NOMO-1 treated with dmso at 0.1 percent for 144 hours (cell line): ENCODE measurements at regions not wholly inside any gene's neighbourhood (a gene's known extent, or its start where the extent isn't known, plus 50 kb on each side); places are given as distances from the start of the nearest gene placed in this dataset.
A peak's percentile ranks its signal among the peaks of the same experiment; 100 is the strongest.
"Not testable (repeated sequence)": the region's sequence is repeated elsewhere in the genome, so short reads cannot be mapped to it uniquely, and the experiment has no call there.

Source experiments
- DNase-seq: peaks from one replicate; lab custom pipeline; 2025; ENCODE audit not compliant: unreplicated experiment; lab: John Stamatoyannopoulos, UW

- no peak for DNase-seq
These were observed 623.5 kb upstream of the DDX18 start for GRCh38 chr2:117190856-117191559.

GRCh38 chr2:117195381-117195780, 619.1 kb upstream of the DDX18 start:
- DNase-seq: no peak

GRCh38 chr2:117199511-117199910, 615.0 kb upstream of the DDX18 start:
- DNase-seq: no peak

GRCh38 chr2:117212562-117212961, 601.9 kb upstream of the DDX18 start:
- DNase-seq: no peak

GRCh38 chr2:117217145-117217544, 597.3 kb upstream of the DDX18 start:
- no peak for DNase-seq

GRCh38 chr2:117222809-117223208, 591.7 kb upstream of the DDX18 start:
- no peak for DNase-seq

- peak; percentile 32 for DNase-seq
These were observed 582.2 kb upstream of the DDX18 start for GRCh38 chr2:117232305-117232704.

- DNase-seq: no peak
These were observed 557.1 kb upstream of the DDX18 start for GRCh38 chr2:117257362-117257761.

GRCh38 chr2:117269574-117269973, 544.9 kb upstream of the DDX18 start:
- DNase-seq: no peak

GRCh38 chr2:117271631-117272030, 542.9 kb upstream of the DDX18 start:
- no peak for DNase-seq

- no peak for DNase-seq
These were observed 541.4 kb upstream of the DDX18 start for GRCh38 chr2:117273009-117273671.

GRCh38 chr2:117293012-117293411, 521.5 kb upstream of the DDX18 start:
- no peak for DNase-seq

GRCh38 chr2:117299451-117299850, 515.0 kb upstream of the DDX18 start:
- DNase-seq: no peak

- no peak for DNase-seq
These were observed 505.4 kb upstream of the DDX18 start for GRCh38 chr2:117308861-117309770.

GRCh38 chr2:117321816-117322215, 492.7 kb upstream of the DDX18 start:
- DNase-seq: no peak

- DNase-seq: no peak
These were observed 491.2 kb upstream of the DDX18 start for GRCh38 chr2:117323331-117323730.

GRCh38 chr2:117330641-117331040, 483.9 kb upstream of the DDX18 start:
- DNase-seq: no peak

GRCh38 chr2:117335967-117336366, 478.5 kb upstream of the DDX18 start:
- DNase-seq: no peak

- DNase-seq: no peak
These were observed 478.0 kb upstream of the DDX18 start for GRCh38 chr2:117336496-117336895.

GRCh38 chr2:117337981-117338380, 476.5 kb upstream of the DDX18 start:
- DNase-seq: not testable (repeated sequence)

- DNase-seq: no peak
These were observed 474.5 kb upstream of the DDX18 start for GRCh38 chr2:117339980-117340379.

GRCh38 chr2:117341690-117342089, 472.8 kb upstream of the DDX18 start:
- no peak for DNase-seq
